Liver (tissue), 8 donors: ENCODE measurements at regions not wholly inside any gene's neighbourhood (a gene's known extent, or its start where the extent isn't known, plus 50 kb on each side); places are given as distances from the start of the nearest gene placed in this dataset.
"Not testable (repeated sequence)": the region's sequence is repeated elsewhere in the genome, so short reads cannot be mapped to it uniquely, and the experiment has no call there.

Source experiments
- DNase-seq: peaks from one replicate; pipeline ENCODE4 v3.0.0-alpha.2; 2017; ENCODE audit warnings: low spot score
- H3K27ac ChIP-seq, 2 donors: one replicate each; pipeline ENCODE4 v1.7.0; 2013; ENCODE audit warnings: inconsistent platforms in 2 of 2, low read length in 2 of 2, control low read depth in 1 of 2, low read depth in 1 of 2, mild to moderate bottlenecking in 1 of 2
- H3K27me3 ChIP-seq, 4 donors: one replicate each; pipeline versions ENCODE4 v1.6.1 to v1.7.0; 2013; ENCODE audit warnings: low read length in 3 of 4, inconsistent platforms in 1 of 4, mild to moderate bottlenecking in 1 of 4, moderate library complexity in 1 of 4; ENCODE audit not compliant: control insufficient read depth in 4 of 4, insufficient read depth in 4 of 4
- H3K36me3 ChIP-seq, 4 donors: one replicate each; pipeline versions ENCODE4 v1.6.1 to v1.7.0; 2013; ENCODE audit warnings: low read length in 3 of 4, mild to moderate bottlenecking in 3 of 4, low read depth in 1 of 4, moderate library complexity in 1 of 4; ENCODE audit not compliant: control insufficient read depth in 4 of 4, insufficient read depth in 3 of 4
- H3K4me1 ChIP-seq, 4 donors: one replicate each; pipeline versions ENCODE4 v1.6.1 to v1.7.0; 2013; ENCODE audit warnings: low read length in 3 of 4, mild to moderate bottlenecking in 3 of 4, moderate library complexity in 1 of 4; ENCODE audit not compliant: control insufficient read depth in 4 of 4, insufficient read depth in 4 of 4
- H3K4me3 ChIP-seq, 3 donors: one replicate each; pipeline versions ENCODE4 v1.6.1 to v1.7.0; 2013; ENCODE audit warnings: low read length in 3 of 3, control low read depth in 1 of 3, low read depth in 1 of 3, mild to moderate bottlenecking in 1 of 3
- H3K9ac ChIP-seq, 2 donors: one replicate each; pipeline ENCODE4 v1.7.0; 2013; ENCODE audit warnings: low read length in 2 of 2, mild to moderate bottlenecking in 2 of 2, moderate library complexity in 2 of 2, control low read depth in 1 of 2, low read depth in 1 of 2
- H3K9me3 ChIP-seq, 4 donors: one replicate each; pipeline versions ENCODE4 v1.6.1 to v1.7.0; 2013; ENCODE audit warnings: low read length in 3 of 4; ENCODE audit not compliant: control insufficient read depth in 4 of 4
- EGR1 ChIP-seq, 2 donors: IDR thresholded peaks; 2 replicates each; pipeline ENCODE4 v1.6.1; 2016 to 2018; ENCODE audit warnings: antibody characterized with exemption in 2 of 2, low read depth in 2 of 2
- FOXA1 ChIP-seq: IDR thresholded peaks from 2 replicates; pipeline ENCODE4 v1.6.1; 2016; ENCODE audit warnings: antibody characterized with exemption
- FOXA2 ChIP-seq: IDR thresholded peaks from 2 replicates; pipeline ENCODE4 v1.6.1; 2016; ENCODE audit warnings: antibody characterized with exemption
- GABPA ChIP-seq, 2 donors: IDR thresholded peaks in 1 of 2; conservative IDR thresholded peaks in 1 of 2; 2 replicates each; pipeline ENCODE4 v1.6.1; 2016; ENCODE audit warnings: antibody characterized with exemption in 2 of 2, mild to moderate bottlenecking in 1 of 2, moderate library complexity in 1 of 2
- HNF4A ChIP-seq, 2 donors: conservative IDR thresholded peaks; 2 replicates each; pipeline ENCODE4 v1.6.1; 2016; ENCODE audit warnings: antibody characterized with exemption in 2 of 2, mild to moderate bottlenecking in 2 of 2
- HNF4G ChIP-seq: IDR thresholded peaks from 2 replicates; pipeline ENCODE4 v1.6.1; 2016; ENCODE audit warnings: antibody characterized with exemption
- JUND ChIP-seq, 2 donors: IDR thresholded peaks; 2 replicates each; pipeline ENCODE4 v1.6.1; 2016; ENCODE audit warnings: antibody characterized with exemption in 2 of 2
- MAX ChIP-seq: IDR thresholded peaks from 2 replicates; pipeline ENCODE4 v1.6.1; 2016; ENCODE audit warnings: antibody characterized with exemption
- NR2F2 ChIP-seq: IDR thresholded peaks from 2 replicates; pipeline ENCODE4 v1.6.1; 2016; ENCODE audit warnings: antibody characterized with exemption
- RAD21 ChIP-seq, 2 donors: IDR thresholded peaks; 2 replicates each; pipeline ENCODE4 v1.6.1; 2016; ENCODE audit warnings: antibody characterized with exemption in 2 of 2, mild to moderate bottlenecking in 2 of 2
- REST ChIP-seq: IDR thresholded peaks from 2 replicates; pipeline ENCODE4 v1.6.1; 2016; ENCODE audit warnings: antibody characterized with exemption, mild to moderate bottlenecking
- RXRA ChIP-seq, 2 donors: IDR thresholded peaks; 2 replicates each; pipeline ENCODE4 v1.6.1; 2017 to 2018; ENCODE audit warnings: antibody characterized with exemption in 2 of 2, mild to moderate bottlenecking in 1 of 2
- SP1 ChIP-seq: IDR thresholded peaks from 2 replicates; pipeline ENCODE4 v1.6.1; 2018; ENCODE audit warnings: antibody characterized with exemption, mild to moderate bottlenecking
- TAF1 ChIP-seq: conservative IDR thresholded peaks from 2 replicates; pipeline ENCODE4 v1.6.1; 2016; ENCODE audit warnings: antibody characterized with exemption, mild to moderate bottlenecking
- YY1 ChIP-seq: IDR thresholded peaks from 2 replicates; pipeline ENCODE4 v1.6.1; 2016; ENCODE audit warnings: antibody characterized with exemption, mild to moderate bottlenecking
- WGBS: extraction: QIAGEN DNeasy Blood & Tissue Kit; methylation state at CpG from one replicate; pipeline ENCODE4 v1.1.7; 2013; 5-methylcytosine and 5-hydroxymethylcytosine counted together
- TF ChIP-seq, protein P1 (sequence below): fragments of 150-350 bp; IDR thresholded peaks from 2 replicates; pipeline ENCODE4 v1.5.1; 2017; ENCODE audit warnings: improper control_type of control experiment, low read depth, low read length; ENCODE audit not compliant: missing input control
- TF ChIP-seq, protein P2 (sequence below): IDR thresholded peaks from 2 replicates; pipeline ENCODE4 v1.6.1; 2016; ENCODE audit warnings: antibody characterized with exemption
- TF ChIP-seq, protein P3 (sequence below): IDR thresholded peaks from 2 replicates; pipeline ENCODE4 v1.6.1; 2016; ENCODE audit warnings: antibody characterized with exemption
- donor health status: healthy.
- donor health status: healthy.
- donor health status: healthy.
- donor health status: healthy.
- donor health status: healthy.

- H3K36me3 ChIP-seq, DNase-seq, H3K4me3 ChIP-seq, H3K27ac ChIP-seq, H3K9ac ChIP-seq, H3K27me3 ChIP-seq, H3K4me1 ChIP-seq, H3K9me3 ChIP-seq: not testable (repeated sequence)
- 91% methylated on average over 4 of the region's 4 CpGs for WGBS
Observed at GRCh38 chr1:185460723-185461122, 143.7 kb upstream of the IVNS1ABP start.

DNA sequence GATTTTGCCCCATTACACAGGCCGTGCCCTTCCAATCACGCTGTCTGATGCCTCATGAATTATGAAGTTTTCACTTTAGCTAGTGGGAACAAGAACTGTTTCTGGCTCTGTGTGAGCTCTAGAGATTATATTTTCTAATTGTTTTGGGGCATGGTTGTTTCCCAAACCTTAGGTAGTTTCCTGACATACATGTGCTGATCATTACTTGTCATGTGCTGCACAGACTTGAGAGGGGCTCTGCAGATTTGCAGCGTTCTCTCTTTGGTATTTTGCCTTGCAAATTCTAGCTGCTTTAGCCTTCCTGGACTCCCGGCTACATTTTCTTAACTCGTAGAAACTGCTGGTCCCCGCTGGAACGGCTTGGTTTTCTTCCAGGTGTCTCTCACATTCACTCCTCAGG lies 142.1 kb upstream of the IVNS1ABP start:
- no peak for DNase-seq
- TF ChIP-seq, protein P1, sequence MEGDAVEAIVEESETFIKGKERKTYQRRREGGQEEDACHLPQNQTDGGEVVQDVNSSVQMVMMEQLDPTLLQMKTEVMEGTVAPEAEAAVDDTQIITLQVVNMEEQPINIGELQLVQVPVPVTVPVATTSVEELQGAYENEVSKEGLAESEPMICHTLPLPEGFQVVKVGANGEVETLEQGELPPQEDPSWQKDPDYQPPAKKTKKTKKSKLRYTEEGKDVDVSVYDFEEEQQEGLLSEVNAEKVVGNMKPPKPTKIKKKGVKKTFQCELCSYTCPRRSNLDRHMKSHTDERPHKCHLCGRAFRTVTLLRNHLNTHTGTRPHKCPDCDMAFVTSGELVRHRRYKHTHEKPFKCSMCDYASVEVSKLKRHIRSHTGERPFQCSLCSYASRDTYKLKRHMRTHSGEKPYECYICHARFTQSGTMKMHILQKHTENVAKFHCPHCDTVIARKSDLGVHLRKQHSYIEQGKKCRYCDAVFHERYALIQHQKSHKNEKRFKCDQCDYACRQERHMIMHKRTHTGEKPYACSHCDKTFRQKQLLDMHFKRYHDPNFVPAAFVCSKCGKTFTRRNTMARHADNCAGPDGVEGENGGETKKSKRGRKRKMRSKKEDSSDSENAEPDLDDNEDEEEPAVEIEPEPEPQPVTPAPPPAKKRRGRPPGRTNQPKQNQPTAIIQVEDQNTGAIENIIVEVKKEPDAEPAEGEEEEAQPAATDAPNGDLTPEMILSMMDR: no peak
- TF ChIP-seq, protein P2, sequence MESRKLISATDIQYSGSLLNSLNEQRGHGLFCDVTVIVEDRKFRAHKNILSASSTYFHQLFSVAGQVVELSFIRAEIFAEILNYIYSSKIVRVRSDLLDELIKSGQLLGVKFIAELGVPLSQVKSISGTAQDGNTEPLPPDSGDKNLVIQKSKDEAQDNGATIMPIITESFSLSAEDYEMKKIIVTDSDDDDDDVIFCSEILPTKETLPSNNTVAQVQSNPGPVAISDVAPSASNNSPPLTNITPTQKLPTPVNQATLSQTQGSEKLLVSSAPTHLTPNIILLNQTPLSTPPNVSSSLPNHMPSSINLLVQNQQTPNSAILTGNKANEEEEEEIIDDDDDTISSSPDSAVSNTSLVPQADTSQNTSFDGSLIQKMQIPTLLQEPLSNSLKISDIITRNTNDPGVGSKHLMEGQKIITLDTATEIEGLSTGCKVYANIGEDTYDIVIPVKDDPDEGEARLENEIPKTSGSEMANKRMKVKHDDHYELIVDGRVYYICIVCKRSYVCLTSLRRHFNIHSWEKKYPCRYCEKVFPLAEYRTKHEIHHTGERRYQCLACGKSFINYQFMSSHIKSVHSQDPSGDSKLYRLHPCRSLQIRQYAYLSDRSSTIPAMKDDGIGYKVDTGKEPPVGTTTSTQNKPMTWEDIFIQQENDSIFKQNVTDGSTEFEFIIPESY: no peak
- TF ChIP-seq HNF4G (no peak), NR2F2 (no peak), RAD21 (IDR thresholded peaks at IDR 0.05) (no peak), HNF4A (conservative IDR thresholded peaks at IDR 0.05) (no peak), FOXA2 (no peak), RXRA (IDR thresholded peaks at IDR 0.05) (no peak), REST (no peak), SP1 (no peak), GABPA (IDR thresholded peaks at IDR 0.05 in 1 of 2, conservative IDR thresholded peaks at IDR 0.05 in 1 of 2) (no peak), FOXA1 (no peak), MAX (no peak), TAF1 (no peak), YY1 (no peak), EGR1 (IDR thresholded peaks at IDR 0.05; ENCODE audit: low read depth in 2 of 2) (no peak), JUND (IDR thresholded peaks at IDR 0.05) (no peak)
- TF ChIP-seq, protein P3, sequence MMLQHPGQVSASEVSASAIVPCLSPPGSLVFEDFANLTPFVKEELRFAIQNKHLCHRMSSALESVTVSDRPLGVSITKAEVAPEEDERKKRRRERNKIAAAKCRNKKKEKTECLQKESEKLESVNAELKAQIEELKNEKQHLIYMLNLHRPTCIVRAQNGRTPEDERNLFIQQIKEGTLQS: no peak
- WGBS: 94% methylated on average over 7 of the region's 7 CpGs

More for the DNA sequence above, 142.1 kb upstream of the IVNS1ABP start:
- H3K9ac ChIP-seq: no peak overlapping the region
- H3K4me3 ChIP-seq: no peak overlapping the region
- H3K36me3 ChIP-seq: no peaks in the 10 kb centered on the region
- H3K4me1 ChIP-seq: no peaks in the 10 kb centered on the region
- H3K9me3 ChIP-seq: no peaks in the 10 kb centered on the region
- H3K27me3 ChIP-seq: no peaks in the 10 kb centered on the region
- no peak overlapping the region for H3K27ac ChIP-seq
